ENCODE measurements at regions not wholly inside any gene's neighbourhood (a gene's known extent, or its start where the extent isn't known, plus 50 kb on each side); places are given as distances from the start of the nearest gene placed in this dataset.

- Mint-ChIP-seq H3K27ac (ENCODE audit: unreplicated experiment) (no peak overlapping the region), H3K36me3 (ENCODE audit: low read depth) (no peaks in the 10 kb centered on the region), H3K4me3 (ENCODE audit: unreplicated experiment) (no peak overlapping the region), H3K9me3 (ENCODE audit: low read depth) (peaks cover 21% of the 10 kb centered on the region), H3K27me3 (ENCODE audit: low read depth) (peaks cover 2% of the 10 kb centered on the region), H3K4me1 (ENCODE audit: low read depth) (no peaks in the 10 kb centered on the region)
- no peak for TF ChIP-seq CTCF (IDR thresholded peaks at IDR 0.05)
- DNase-seq (ENCODE audit: low spot score): no peak
Observed at GRCh38 chr16:17603626-17604025, 132.9 kb upstream of the XYLT1 start.

DNA sequence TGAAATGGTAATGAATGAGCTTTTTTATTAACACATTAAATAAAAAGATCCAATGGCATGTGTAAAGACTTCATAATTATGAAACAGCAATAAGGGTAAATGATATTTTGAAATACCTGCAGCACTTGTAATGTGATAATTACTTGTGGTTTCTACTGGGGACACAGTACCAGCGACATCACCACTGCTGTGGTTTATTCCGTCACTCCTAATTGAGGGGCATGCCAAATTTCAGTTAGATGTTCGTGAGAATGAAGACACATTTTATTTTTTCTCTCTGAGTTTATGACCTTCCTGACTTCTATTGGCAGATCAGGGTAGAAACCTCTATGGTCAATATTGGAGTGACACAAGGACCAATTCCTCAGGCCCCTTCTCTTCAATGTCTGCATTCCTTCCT is 131.9 kb upstream of the XYLT1 start:
- Mint-ChIP-seq H3K27ac (ENCODE audit: unreplicated experiment) (no peak overlapping the region), H3K27me3 (ENCODE audit: low read depth) (no peaks in the 10 kb centered on the region), H3K36me3 (ENCODE audit: low read depth) (no peaks in the 10 kb centered on the region), H3K4me3 (ENCODE audit: unreplicated experiment) (no peak overlapping the region), H3K4me1 (ENCODE audit: low read depth) (no peaks in the 10 kb centered on the region), H3K9me3 (ENCODE audit: low read depth) (peaks cover 30% of the 10 kb centered on the region)
- DNase-seq (ENCODE audit: low spot score): no peak
- TF ChIP-seq CTCF (IDR thresholded peaks at IDR 0.05): no peak

- no peak for DNase-seq (ENCODE audit: low spot score)
- no peaks in the 10 kb centered on the region for H3K36me3 Mint-ChIP-seq (ENCODE audit: low read depth)
- no peak overlapping the region for H3K4me3 Mint-ChIP-seq (ENCODE audit: unreplicated experiment)
- H3K4me1 Mint-ChIP-seq (ENCODE audit: low read depth): no peaks in the 10 kb centered on the region
- peaks cover 36% of the 10 kb centered on the region for H3K9me3 Mint-ChIP-seq (ENCODE audit: low read depth)
- H3K27ac Mint-ChIP-seq (ENCODE audit: unreplicated experiment): no peak overlapping the region
- TF ChIP-seq CTCF (IDR thresholded peaks at IDR 0.05): no peak
- H3K27me3 Mint-ChIP-seq (ENCODE audit: low read depth): no peaks in the 10 kb centered on the region
Observed at GRCh38 chr16:17598968-17599367, 128.2 kb upstream of the XYLT1 start.

GRCh38 chr16:17591655-17592405 is 121.1 kb upstream of the XYLT1 start:
- H3K4me1 Mint-ChIP-seq (ENCODE audit: low read depth): no peaks in the 10 kb centered on the region
- H3K27me3 Mint-ChIP-seq (ENCODE audit: low read depth): peaks cover 6% of the 10 kb centered on the region
- H3K36me3 Mint-ChIP-seq (ENCODE audit: low read depth): no peaks in the 10 kb centered on the region
- no peak overlapping the region for H3K4me3 Mint-ChIP-seq (ENCODE audit: unreplicated experiment)
- no peak overlapping the region for H3K27ac Mint-ChIP-seq (ENCODE audit: unreplicated experiment)
- peaks cover 13% of the 10 kb centered on the region for H3K9me3 Mint-ChIP-seq (ENCODE audit: low read depth)
- TF ChIP-seq CTCF (IDR thresholded peaks at IDR 0.05): no peak
- no peak for DNase-seq (ENCODE audit: low spot score)

DNA sequence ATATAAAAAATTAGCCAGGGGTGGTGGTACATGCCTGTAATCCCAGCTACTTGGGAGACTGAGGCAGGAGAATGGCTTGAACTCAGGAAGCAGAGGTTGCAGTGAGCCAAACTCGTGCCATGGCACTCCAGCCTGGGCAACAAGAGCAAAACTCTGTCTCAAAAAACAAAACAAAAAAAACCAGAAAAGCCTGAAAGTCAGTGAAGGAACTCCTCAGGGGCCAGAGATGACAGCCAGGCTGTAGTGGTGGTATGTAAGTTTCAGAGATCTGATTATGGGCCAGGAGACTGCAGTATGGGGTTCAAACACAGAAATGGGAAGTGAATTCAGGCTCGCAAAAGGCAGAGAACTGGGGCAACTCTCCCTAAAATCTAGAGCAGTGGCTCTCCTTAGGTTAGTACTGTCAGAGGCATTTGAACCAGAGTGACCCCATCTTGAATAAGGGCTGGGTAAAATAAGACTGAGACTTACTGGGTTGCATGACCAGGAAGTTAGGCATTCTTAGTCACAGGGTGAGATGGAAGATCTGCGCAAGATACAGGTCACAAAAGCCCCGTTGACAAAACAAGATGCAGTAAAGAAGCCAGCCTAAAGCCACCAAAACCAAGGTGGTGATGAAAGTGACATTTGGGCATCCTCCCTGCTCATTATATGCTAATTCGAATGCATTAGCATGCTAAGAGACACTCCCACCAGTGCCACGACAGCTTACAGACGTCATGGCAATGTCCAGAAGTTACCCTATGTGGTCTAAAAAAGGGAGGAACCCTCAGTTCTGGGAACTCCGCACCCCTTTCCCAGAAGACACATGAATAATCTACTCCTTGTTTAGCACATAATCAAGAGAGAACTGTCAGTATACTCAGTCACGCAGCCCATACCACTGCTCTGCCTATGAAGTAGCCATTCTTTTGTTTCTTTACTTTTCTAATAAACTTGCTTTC is 120.2 kb upstream of the XYLT1 start:
- no peak for DNase-seq (ENCODE audit: low spot score)
- TF ChIP-seq CTCF (IDR thresholded peaks at IDR 0.05): no peak
- Mint-ChIP-seq H3K36me3 (ENCODE audit: low read depth) (no peaks in the 10 kb centered on the region), H3K4me3 (ENCODE audit: unreplicated experiment) (no peak overlapping the region), H3K9me3 (ENCODE audit: low read depth) (peaks cover 14% of the 10 kb centered on the region), H3K27ac (ENCODE audit: unreplicated experiment) (no peak overlapping the region), H3K4me1 (ENCODE audit: low read depth) (no peaks in the 10 kb centered on the region), H3K27me3 (ENCODE audit: low read depth) (peaks cover 6% of the 10 kb centered on the region)
